NCI-H2081 treated with DMSO at 0.1 percent for 48 hours (cell line): ENCODE measurements at regions not wholly inside any gene's neighbourhood (a gene's known extent, or its start where the extent isn't known, plus 50 kb on each side); places are given as distances from the start of the nearest gene placed in this dataset.

Experiments used
- DNase-seq: peaks from one replicate; lab custom pipeline; 2025; lab: John Stamatoyannopoulos, UW

GRCh38 chr4:166274136-166274761 is 401.2 kb downstream of the TLL1 start:
- DNase-seq = no peak

GRCh38 chr4:166274775-166275174 is 401.7 kb downstream of the TLL1 start:
- DNase-seq = no peak

GRCh38 chr4:166277401-166277800 is 404.4 kb downstream of the TLL1 start:
- no peak for DNase-seq

- DNase-seq = no peak
These were observed 404.8 kb downstream of the TLL1 start for GRCh38 chr4:166277853-166278252.

GRCh38 chr4:166279261-166279660 is 406.2 kb downstream of the TLL1 start:
- no peak for DNase-seq

- no peak for DNase-seq
These were observed 407.6 kb downstream of the TLL1 start for GRCh38 chr4:166280642-166281041.

GRCh38 chr4:166282081-166282770 is 409.2 kb downstream of the TLL1 start:
- DNase-seq = no peak

GRCh38 chr4:166284221-166284620 is 411.2 kb downstream of the TLL1 start:
- DNase-seq = no peak

- DNase-seq = no peak
These were observed 417.4 kb downstream of the TLL1 start for GRCh38 chr4:166290426-166290825.

- no peak for DNase-seq
These were observed 420.5 kb downstream of the TLL1 start for GRCh38 chr4:166293556-166293955.

GRCh38 chr4:166301266-166301665 is 428.2 kb downstream of the TLL1 start:
- DNase-seq = no peak

- DNase-seq = no peak
These were observed 435.6 kb downstream of the TLL1 start for GRCh38 chr4:166308647-166309046.

GRCh38 chr4:166309286-166309685 is 436.2 kb downstream of the TLL1 start:
- no peak for DNase-seq

GRCh38 chr4:166311169-166311568 is 438.1 kb downstream of the TLL1 start:
- DNase-seq = no peak

GRCh38 chr4:166312166-166312565 is 439.1 kb downstream of the TLL1 start:
- no peak for DNase-seq

GRCh38 chr4:166314902-166315301 is 441.9 kb downstream of the TLL1 start:
- no peak for DNase-seq

- DNase-seq = no peak
These were observed 442.9 kb downstream of the TLL1 start for GRCh38 chr4:166315721-166316467.

- no peak for DNase-seq
These were observed 445.9 kb downstream of the TLL1 start for GRCh38 chr4:166318810-166319525.

- no peak for DNase-seq
These were observed 450.2 kb downstream of the TLL1 start for GRCh38 chr4:166323250-166323649.

- peak; percentile 22 for DNase-seq
These were observed 451.3 kb downstream of the TLL1 start for GRCh38 chr4:166324321-166324720.

- no peak for DNase-seq
These were observed 462.4 kb downstream of the TLL1 start for GRCh38 chr4:166335256-166335938.

GRCh38 chr4:166341992-166342391 is 469.0 kb downstream of the TLL1 start:
- no peak for DNase-seq
